ENCODE measurements at regions not wholly inside any gene's neighbourhood (a gene's known extent, or its start where the extent isn't known, plus 50 kb on each side); places are given as distances from the start of the nearest gene placed in this dataset.

DNA sequence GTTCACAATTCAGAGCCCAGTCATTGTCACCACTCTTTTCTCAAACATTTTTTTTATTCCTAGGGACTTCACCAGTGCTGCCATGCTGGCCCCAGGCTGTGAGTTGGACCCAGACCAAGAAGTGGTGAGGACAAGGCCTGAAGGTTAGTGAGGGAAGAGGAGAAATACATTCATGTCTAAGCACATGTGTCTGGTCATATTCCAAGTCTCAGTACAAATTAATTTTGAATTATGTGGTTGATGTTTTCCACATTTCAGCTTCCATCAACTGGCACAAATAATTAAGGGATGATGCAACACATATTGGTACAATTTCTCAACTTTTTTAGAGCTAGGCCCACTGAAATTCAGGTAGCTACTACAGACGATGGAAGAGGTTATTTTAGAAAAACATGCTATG is 106.6 kb upstream of the UPP2 start:
- TF ChIP-seq, protein P1, sequence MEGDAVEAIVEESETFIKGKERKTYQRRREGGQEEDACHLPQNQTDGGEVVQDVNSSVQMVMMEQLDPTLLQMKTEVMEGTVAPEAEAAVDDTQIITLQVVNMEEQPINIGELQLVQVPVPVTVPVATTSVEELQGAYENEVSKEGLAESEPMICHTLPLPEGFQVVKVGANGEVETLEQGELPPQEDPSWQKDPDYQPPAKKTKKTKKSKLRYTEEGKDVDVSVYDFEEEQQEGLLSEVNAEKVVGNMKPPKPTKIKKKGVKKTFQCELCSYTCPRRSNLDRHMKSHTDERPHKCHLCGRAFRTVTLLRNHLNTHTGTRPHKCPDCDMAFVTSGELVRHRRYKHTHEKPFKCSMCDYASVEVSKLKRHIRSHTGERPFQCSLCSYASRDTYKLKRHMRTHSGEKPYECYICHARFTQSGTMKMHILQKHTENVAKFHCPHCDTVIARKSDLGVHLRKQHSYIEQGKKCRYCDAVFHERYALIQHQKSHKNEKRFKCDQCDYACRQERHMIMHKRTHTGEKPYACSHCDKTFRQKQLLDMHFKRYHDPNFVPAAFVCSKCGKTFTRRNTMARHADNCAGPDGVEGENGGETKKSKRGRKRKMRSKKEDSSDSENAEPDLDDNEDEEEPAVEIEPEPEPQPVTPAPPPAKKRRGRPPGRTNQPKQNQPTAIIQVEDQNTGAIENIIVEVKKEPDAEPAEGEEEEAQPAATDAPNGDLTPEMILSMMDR (IDR thresholded peaks at IDR 0.05) = no peak
- no peak for TF ChIP-seq POLR2A (IDR thresholded peaks at IDR 0.05)
